Daoy (cell line): ENCODE measurements at regions not wholly inside any gene's neighbourhood (a gene's known extent, or its start where the extent isn't known, plus 50 kb on each side); places are given as distances from the start of the nearest gene placed in this dataset.

Experiments
- DNase-seq: peaks from one replicate; pipeline ENCODE4 v3.0.0-alpha.2; 2015; ENCODE audit warnings: low read depth

GRCh38 chr12:79534029-79534867 lies 156.5 kb downstream of the PAWR start:
- DNase-seq = no peak

GRCh38 chr12:79532907-79533288 lies 157.9 kb downstream of the PAWR start:
- no peak for DNase-seq

- DNase-seq = peak; percentile 67
Measured at GRCh38 chr12:79531518-79531917, 159.2 kb downstream of the PAWR start.

GRCh38 chr12:79527473-79527872 lies 163.3 kb downstream of the PAWR start:
- no peak for DNase-seq

- DNase-seq = no peak
Measured at GRCh38 chr12:79525357-79525756, 165.4 kb downstream of the PAWR start.

- DNase-seq = no peak
Measured at GRCh38 chr12:79524507-79525148, 166.1 kb downstream of the PAWR start.

DNA sequence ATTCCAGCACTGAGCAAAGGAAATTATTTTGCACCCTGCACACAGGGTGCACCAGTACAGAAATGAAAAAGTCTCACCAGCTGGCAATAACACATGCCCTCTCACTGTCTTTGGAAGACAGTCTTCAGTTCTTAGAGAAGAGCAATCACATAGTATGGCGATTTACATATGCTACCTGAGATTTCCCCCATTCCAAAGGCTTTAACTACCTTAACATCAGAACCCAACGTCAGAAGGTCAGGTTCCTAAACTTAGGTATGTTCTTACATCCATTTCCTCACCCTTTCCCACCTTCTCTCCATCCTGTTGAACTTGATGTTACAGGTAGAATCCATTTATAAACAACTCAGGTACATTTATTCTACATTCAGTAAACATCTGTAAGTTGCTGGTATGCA lies 167.8 kb downstream of the PAWR start:
- no peak for DNase-seq

DNA sequence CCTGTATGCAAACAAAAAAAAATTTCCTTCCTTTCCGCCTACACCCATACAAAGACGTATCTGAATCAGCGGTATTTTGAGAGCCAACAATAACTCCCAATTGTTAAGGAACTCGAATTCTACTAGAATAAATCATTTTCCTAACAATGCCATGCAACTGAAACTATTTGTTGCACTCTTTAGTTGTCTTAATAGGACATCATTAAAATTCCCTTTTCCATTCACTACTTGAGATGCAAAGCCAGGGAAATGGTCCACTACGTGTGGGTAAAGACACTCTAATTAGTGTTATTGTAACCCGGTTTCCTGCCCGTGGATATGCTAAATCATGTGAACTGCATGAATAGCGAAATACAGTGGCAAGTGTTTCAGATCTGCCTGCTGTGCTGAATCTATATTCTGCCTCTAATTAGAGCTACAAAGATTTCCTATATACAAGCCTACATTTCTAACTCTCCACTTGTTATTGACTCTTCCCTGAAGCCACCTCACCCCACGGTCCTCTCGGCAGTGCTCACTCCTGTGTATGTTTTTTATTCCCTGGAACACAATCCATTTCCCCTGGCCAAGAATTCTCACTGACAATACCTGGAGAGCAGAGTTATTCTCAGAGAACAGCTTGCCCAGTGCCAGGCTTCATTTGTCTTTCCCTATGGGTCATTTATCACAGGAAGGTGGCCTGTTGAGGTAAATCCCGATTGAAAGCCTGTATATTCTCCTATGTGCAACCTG lies 168.3 kb downstream of the PAWR start:
- DNase-seq = no peak

DNA sequence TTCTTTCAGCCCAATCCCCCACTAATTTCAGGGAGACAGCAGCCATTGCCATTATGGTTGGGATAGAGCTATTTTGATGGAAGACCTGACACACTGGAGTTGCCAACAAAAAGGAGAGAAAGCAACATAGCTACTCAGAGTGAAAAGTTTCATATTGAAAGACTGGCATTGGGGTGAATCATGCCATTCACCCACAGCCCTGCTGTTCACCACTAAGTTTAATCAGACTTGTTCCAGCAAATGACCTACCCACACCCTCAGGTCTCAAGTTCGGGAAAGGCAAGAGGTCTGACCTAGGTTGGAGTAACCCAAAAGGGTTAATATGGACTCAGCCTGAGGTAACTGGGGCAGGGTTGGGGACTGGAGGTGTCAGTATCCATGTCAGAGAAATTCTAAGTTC lies 169.2 kb downstream of the PAWR start:
- peak; percentile 23 for DNase-seq

DNA sequence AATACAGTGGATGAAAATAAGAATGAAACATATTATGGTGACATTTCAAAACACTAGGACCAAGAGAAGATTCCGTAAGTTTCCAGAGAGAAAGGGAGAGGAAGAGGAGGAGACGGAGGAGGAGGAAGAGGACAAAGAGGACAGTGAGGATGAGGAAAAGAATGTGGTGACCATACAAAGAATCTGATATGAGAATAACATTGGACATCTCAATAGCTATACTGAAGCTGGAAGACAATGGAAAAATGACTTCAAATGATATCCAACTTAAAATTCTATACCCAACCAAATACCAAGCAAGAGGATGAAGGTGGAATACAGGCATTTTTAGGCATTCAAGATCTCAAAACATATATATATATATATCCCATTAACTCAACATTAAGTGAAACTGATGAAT lies 173.4 kb downstream of the PAWR start:
- no peak for DNase-seq

GRCh38 chr12:79515530-79515935 lies 175.2 kb downstream of the PAWR start:
- no peak for DNase-seq

DNA sequence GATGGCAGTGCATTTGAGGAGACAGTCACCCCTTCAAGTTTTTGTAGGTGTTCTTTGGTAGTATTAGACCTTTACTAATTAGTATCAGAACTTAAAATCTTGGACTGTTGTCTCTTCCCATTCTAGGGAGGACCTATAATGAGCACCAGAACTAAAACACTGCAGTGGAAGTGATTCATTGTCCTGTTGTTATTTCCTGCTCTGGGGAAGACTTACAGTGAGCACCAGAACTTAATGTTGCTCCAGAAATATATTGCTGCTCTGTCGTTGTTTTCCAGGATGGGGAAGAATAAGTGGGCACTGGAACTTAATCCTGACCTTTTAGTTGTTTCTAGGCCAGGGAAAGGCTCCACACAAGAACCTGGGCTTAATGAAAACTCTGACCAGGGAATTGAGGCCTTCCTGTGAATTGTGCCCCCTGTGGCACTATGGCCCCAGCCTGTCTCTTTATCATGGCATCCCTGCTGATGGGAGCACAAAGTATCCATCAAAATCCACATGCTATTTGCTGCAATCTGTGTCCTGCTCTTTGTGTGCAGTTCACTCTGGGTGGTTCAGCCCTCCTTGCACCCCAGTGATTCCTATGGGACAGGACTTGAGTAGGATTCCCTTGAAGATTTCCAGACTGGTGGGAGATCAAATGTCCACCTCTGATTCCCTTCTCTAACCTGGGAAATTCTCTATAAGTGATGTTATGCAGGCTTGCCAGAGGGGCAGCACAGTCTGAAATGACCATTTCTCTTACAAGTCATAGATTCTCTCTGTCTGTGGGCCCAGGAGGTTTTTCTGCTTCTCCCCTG lies 175.8 kb downstream of the PAWR start:
- no peak for DNase-seq

DNA sequence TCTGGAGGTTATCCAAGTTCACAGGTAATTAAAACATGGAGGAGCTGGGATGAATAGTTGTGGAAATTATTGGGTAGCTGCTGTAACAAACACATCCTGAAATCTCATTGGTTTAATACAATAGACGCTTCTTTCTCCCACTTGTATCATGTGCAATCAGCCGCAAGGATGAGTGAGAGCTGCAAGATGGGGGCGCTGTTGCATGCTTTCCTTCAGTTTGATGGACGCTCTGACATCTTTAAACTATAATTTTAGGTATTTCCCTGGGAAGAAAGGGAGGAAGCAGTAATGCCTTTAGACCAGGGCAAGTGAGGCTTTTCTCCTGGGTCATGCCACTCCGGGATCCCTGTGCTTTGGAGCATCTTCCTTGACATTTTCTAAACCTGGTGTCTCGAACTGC lies 178.7 kb downstream of the PAWR start:
- peak; percentile 30 for DNase-seq

DNA sequence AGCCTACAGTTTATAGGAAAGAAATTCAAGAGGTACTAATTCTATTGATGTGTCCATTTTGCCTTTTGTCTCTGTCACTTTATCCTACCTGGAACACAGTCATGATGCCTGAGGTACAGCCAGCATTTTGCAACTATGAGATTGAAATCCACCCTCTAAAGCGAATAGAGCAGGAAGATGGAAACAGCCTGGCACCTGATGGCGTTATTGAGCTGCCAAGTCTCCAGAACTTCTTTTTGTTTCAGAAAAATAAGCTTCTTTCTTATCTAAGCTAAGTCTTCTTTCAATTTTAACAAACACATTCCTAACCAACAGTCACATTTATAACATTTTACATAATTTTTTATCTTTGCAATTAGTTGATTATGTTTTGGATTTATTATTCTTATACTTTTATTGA lies 182.1 kb downstream of the PAWR start:
- no peak for DNase-seq
